Stimulated activated naive CD8-positive, alpha-beta T cell treated with anti-CD3 and anti-CD28 coated beads, Interleukin-15, Interleukin-2, amounts not matched to agents 100 U/mL and 50 U/mL, for 24 hours (primary cell): ENCODE measurements at regions not wholly inside any gene's neighbourhood (a gene's known extent, or its start where the extent isn't known, plus 50 kb on each side); places are given as distances from the start of the nearest gene placed in this dataset.
"Not testable (repeated sequence)": the region's sequence is repeated elsewhere in the genome, so short reads cannot be mapped to it uniquely, and the experiment has no call there.

Source experiments
- ATAC-seq: fragments of 150-1000 bp; cut with Tn5 transposase; one replicate; pipeline ENCODE4 v1.10.0; 2021
- DNase-seq: peaks from one replicate; pipeline ENCODE4 v3.0.0; 2021

GRCh38 chr21:18832950-18833349 is 429.4 kb upstream of the TMPRSS15 start:
- DNase-seq: no peak
- ATAC-seq: no peak

GRCh38 chr21:18834121-18834520 is 430.5 kb upstream of the TMPRSS15 start:
- ATAC-seq, DNase-seq: not testable (repeated sequence)

GRCh38 chr21:18840239-18840638 is 436.7 kb upstream of the TMPRSS15 start:
- DNase-seq (no peak), ATAC-seq (no peak)

GRCh38 chr21:18857606-18858005 is 454.0 kb upstream of the TMPRSS15 start:
- not testable (repeated sequence) for DNase-seq, ATAC-seq

GRCh38 chr21:18869104-18869503 is 465.5 kb upstream of the TMPRSS15 start:
- no peak for ATAC-seq
- DNase-seq: no peak

GRCh38 chr21:18877917-18878316 is 474.3 kb upstream of the TMPRSS15 start:
- no peak for DNase-seq
- no peak for ATAC-seq

GRCh38 chr21:18887922-18888602 is 484.5 kb upstream of the TMPRSS15 start:
- ATAC-seq (no peak), DNase-seq (no peak)

- DNase-seq (no peak), ATAC-seq (no peak)
Observed at GRCh38 chr21:18893406-18893805, 489.8 kb upstream of the TMPRSS15 start.

GRCh38 chr21:18894387-18894786 is 490.8 kb upstream of the TMPRSS15 start:
- no peak for ATAC-seq
- no peak for DNase-seq

- no peak for ATAC-seq
- DNase-seq: no peak
Observed at GRCh38 chr21:18899261-18899660, 495.7 kb upstream of the TMPRSS15 start.

GRCh38 chr21:18902660-18903059 is 499.1 kb upstream of the TMPRSS15 start:
- no peak for ATAC-seq

GRCh38 chr21:18907076-18907475 is 503.5 kb upstream of the TMPRSS15 start:
- ATAC-seq (no peak), DNase-seq (no peak)

More at GRCh38 chr21:18902660-18903059, 499.1 kb upstream of the TMPRSS15 start:
- no peak for DNase-seq

- no peak for ATAC-seq
- no peak for DNase-seq
Observed at GRCh38 chr21:18908641-18909040, 505.1 kb upstream of the TMPRSS15 start.

- no peak for ATAC-seq
- no peak for DNase-seq
Observed at GRCh38 chr21:18913914-18914313, 510.3 kb upstream of the TMPRSS15 start.

GRCh38 chr21:18914570-18914969 is 511.0 kb upstream of the TMPRSS15 start:
- ATAC-seq (no peak), DNase-seq (no peak)

- DNase-seq (no peak), ATAC-seq (no peak)
Observed at GRCh38 chr21:18917622-18918021, 514.0 kb upstream of the TMPRSS15 start.

- no peak for ATAC-seq
- no peak for DNase-seq
Observed at GRCh38 chr21:18931237-18931636, 527.7 kb upstream of the TMPRSS15 start.

GRCh38 chr21:18937337-18937736 is 533.8 kb upstream of the TMPRSS15 start:
- no peak for DNase-seq
- no peak for ATAC-seq

- DNase-seq (no peak), ATAC-seq (no peak)
Observed at GRCh38 chr21:18940791-18941190, 537.2 kb upstream of the TMPRSS15 start.

- ATAC-seq: no peak
- DNase-seq: no peak
Observed at GRCh38 chr21:18950045-18950740, 546.6 kb upstream of the TMPRSS15 start.

GRCh38 chr21:18951271-18952038 is 547.9 kb upstream of the TMPRSS15 start:
- ATAC-seq: no peak
- DNase-seq: no peak

- DNase-seq (no peak), ATAC-seq (no peak)
Observed at GRCh38 chr21:18954441-18954844, 550.9 kb upstream of the TMPRSS15 start.

- no peak for DNase-seq
- no peak for ATAC-seq
Observed at GRCh38 chr21:18959817-18960216, 556.2 kb upstream of the TMPRSS15 start.
